Neural crest cell (in vitro differentiated cells): ENCODE measurements at regions not wholly inside any gene's neighbourhood (a gene's known extent, or its start where the extent isn't known, plus 50 kb on each side); places are given as distances from the start of the nearest gene placed in this dataset.

Experiments
- DNase-seq: peaks from one replicate; pipeline ENCODE4 v3.0.0; 2021; ENCODE audit warnings: low read depth, mixed read lengths, low spot score
- H3K27ac Mint-ChIP-seq: one replicate; pipeline ENCODE4 v1.8.0; 2021; ENCODE audit warnings: mild to moderate bottlenecking, mixed read lengths; ENCODE audit not compliant: unreplicated experiment
- H3K27me3 Mint-ChIP-seq: 2 replicates; pipeline ENCODE4 v1.8.0; 2021; ENCODE audit warnings: low read depth, mild to moderate bottlenecking, mixed read lengths
- H3K36me3 Mint-ChIP-seq: 2 replicates; pipeline ENCODE4 v1.8.0; 2021; ENCODE audit warnings: low read depth, mild to moderate bottlenecking, mixed read lengths
- H3K4me1 Mint-ChIP-seq: 2 replicates; pipeline ENCODE4 v1.8.0; 2021; ENCODE audit warnings: mixed read lengths
- H3K4me3 Mint-ChIP-seq: one replicate; pipeline ENCODE4 v1.8.0; 2021; ENCODE audit warnings: mild to moderate bottlenecking, mixed read lengths
- H3K9me3 Mint-ChIP-seq: 2 replicates; pipeline ENCODE4 v1.8.0; 2021; ENCODE audit warnings: mixed read lengths
- TF ChIP-seq, protein P1 (sequence below): fragments of 200-600 bp; sonication (generic); conservative IDR thresholded peaks from 2 replicates; pipeline ENCODE4 v1.5.0; 2021; ENCODE audit warnings: antibody characterized with exemption, mild to moderate bottlenecking

- no peaks in the 10 kb centered on the region for H3K36me3 Mint-ChIP-seq
- TF ChIP-seq, protein P1, sequence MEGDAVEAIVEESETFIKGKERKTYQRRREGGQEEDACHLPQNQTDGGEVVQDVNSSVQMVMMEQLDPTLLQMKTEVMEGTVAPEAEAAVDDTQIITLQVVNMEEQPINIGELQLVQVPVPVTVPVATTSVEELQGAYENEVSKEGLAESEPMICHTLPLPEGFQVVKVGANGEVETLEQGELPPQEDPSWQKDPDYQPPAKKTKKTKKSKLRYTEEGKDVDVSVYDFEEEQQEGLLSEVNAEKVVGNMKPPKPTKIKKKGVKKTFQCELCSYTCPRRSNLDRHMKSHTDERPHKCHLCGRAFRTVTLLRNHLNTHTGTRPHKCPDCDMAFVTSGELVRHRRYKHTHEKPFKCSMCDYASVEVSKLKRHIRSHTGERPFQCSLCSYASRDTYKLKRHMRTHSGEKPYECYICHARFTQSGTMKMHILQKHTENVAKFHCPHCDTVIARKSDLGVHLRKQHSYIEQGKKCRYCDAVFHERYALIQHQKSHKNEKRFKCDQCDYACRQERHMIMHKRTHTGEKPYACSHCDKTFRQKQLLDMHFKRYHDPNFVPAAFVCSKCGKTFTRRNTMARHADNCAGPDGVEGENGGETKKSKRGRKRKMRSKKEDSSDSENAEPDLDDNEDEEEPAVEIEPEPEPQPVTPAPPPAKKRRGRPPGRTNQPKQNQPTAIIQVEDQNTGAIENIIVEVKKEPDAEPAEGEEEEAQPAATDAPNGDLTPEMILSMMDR: no peak
- no peaks in the 10 kb centered on the region for H3K27me3 Mint-ChIP-seq
- no peak overlapping the region for H3K4me3 Mint-ChIP-seq
- DNase-seq: no peak
- peaks cover 10% of the 10 kb centered on the region for H3K9me3 Mint-ChIP-seq
- no peaks in the 10 kb centered on the region for H3K4me1 Mint-ChIP-seq
- H3K27ac Mint-ChIP-seq: no peak overlapping the region
Measured at GRCh38 chrX:44643723-44644122, 101.1 kb upstream of the FUNDC1 start.

- Mint-ChIP-seq H3K36me3 (no peaks in the 10 kb centered on the region), H3K4me3 (no peak overlapping the region), H3K9me3 (peaks cover 2% of the 10 kb centered on the region), H3K4me1 (no peaks in the 10 kb centered on the region), H3K27me3 (no peaks in the 10 kb centered on the region), H3K27ac (no peak overlapping the region)
- TF ChIP-seq, protein P1: no peak
- DNase-seq: no peak
Measured at GRCh38 chrX:44637282-44637681, 94.6 kb upstream of the FUNDC1 start.

DNA sequence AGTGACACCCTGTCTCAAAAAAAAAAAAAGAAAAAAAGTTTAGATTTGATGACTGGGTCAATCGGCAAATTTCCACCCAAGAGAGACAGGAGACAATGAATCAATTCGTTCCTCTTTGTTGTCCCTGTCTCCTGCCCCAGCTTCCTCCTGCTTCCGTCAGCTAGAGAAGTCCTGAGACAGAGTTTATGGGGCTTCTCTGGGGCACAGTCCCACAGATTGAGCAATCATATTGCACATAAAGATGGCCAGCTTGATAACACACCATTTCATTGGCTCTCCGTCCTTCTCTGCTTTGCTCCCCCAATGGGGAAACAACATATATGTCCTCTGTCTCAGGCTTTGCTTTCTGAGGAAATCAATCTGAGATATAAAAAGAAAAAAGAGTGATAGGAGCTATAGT is 78.4 kb upstream of the FUNDC1 start:
- H3K36me3 Mint-ChIP-seq: no peaks in the 10 kb centered on the region
- H3K9me3 Mint-ChIP-seq: no peaks in the 10 kb centered on the region
- H3K27ac Mint-ChIP-seq: no peak overlapping the region
- DNase-seq: no peak
- no peaks in the 10 kb centered on the region for H3K4me1 Mint-ChIP-seq
- no peak overlapping the region for H3K4me3 Mint-ChIP-seq
- TF ChIP-seq, protein P1: no peak
- H3K27me3 Mint-ChIP-seq: no peaks in the 10 kb centered on the region

DNA sequence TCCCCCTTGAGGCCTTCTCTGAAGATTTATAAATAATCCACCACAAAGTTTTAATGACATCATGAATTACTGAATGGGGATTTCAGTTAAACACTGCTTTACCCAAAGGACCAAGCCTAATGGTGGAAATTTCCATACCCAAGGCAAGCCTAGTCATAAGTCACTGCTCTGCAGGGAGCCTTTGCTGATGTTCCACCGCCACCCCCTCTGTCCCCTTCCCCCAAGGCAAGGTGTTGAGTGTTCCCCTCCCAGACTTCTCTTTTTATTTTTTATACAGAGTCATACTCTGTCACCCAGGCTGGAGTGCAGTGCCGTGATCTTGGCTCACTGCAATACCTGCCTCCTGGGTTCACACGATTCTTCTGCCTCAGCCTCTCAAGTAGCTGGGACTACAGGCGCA is 76.4 kb upstream of the FUNDC1 start:
- Mint-ChIP-seq H3K9me3 (no peaks in the 10 kb centered on the region), H3K4me1 (no peaks in the 10 kb centered on the region), H3K27ac (no peak overlapping the region), H3K27me3 (no peaks in the 10 kb centered on the region), H3K36me3 (no peaks in the 10 kb centered on the region), H3K4me3 (no peak overlapping the region)
- TF ChIP-seq, protein P1: no peak
- DNase-seq: no peak

DNA sequence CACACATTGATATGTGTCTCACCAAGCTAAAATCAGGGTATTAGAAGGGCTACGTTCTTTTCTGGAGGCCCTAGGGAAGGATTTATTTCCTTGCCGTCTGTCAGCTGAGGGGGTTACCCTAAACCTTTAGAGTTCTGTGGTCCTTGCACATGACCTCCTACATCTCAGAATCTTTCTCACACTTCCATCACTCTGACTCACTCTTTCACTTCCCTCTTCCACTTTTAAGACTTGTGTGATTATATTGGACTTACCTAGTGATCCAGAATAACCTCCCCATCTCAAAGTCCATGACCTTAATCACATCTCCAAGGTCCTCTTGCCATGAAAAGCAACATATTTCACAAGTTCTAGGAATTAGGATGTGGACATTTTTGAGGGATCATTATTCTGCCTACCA is 53.6 kb upstream of the FUNDC1 start:
- TF ChIP-seq, protein P1: no peak
- Mint-ChIP-seq H3K27ac (no peak overlapping the region), H3K27me3 (no peaks in the 10 kb centered on the region), H3K9me3 (peaks cover 12% of the 10 kb centered on the region), H3K4me1 (no peaks in the 10 kb centered on the region), H3K36me3 (peaks cover 8% of the 10 kb centered on the region), H3K4me3 (no peak overlapping the region)
- DNase-seq: no peak
